ENCODE measurements at regions not wholly inside any gene's neighbourhood (a gene's known extent, or its start where the extent isn't known, plus 50 kb on each side); places are given as distances from the start of the nearest gene placed in this dataset.

DNA sequence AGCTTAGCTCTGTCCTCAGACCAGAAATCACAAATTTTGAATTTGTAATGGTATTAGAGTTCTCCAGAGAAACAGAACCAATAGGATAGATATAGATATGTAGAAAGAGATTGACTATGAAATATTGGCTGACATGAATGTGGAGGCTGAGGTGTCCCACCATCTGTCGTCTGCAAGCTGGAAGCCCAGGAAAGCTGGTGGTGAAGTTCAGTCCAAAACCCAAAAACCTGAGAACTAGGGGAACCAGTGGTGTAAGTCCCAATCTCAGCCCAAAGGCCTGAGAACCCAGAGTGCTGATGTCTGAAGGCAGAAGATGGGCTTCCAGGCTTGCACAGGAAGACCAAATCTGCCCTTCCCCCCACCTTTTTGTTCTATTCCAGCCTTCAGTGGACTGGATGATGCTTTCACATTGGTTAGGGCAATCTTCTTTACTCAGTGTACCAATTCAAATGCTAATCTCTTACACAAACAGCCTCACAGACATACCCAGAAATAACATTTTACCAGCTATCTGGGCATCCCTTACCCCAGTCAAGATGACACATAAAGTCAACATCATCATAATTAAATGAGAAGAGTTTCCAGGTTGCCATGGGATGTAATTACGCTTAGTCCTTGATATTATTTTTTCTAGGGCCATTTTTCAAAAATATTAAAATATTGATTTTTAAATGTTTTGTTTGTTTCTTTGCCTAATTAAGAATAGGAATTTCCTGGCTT, 570.8 kb downstream of the UTRN start:
- no peak overlapping the region for H3K4me2 ChIP-seq (replicated peaks; ENCODE audit: low read depth, low read length, poor library complexity, severe bottlenecking)
- no peak overlapping the region for H3K4me3 ChIP-seq (ENCODE audit: control extremely low read depth in 1 of 5, extremely low read depth in 1 of 5, insufficient read depth in 1 of 5, low read depth in 2 of 5, low read length in 4 of 5)
- H3K9me3 ChIP-seq (ENCODE audit: control extremely low read depth in 1 of 3, control insufficient read depth in 2 of 3, insufficient read depth in 1 of 3, low read length in 2 of 3), result peaks cover 0 to 3% (median 0%) of the 10 kb centered on the region in 3 donors
- ChIA-PET CTCF (no interaction called here), POLR2A (no interaction called here)
- Mint-ChIP-seq H3K4me3 (no peak overlapping the region), H3K27ac (no peak overlapping the region), H3K4me1 (no peaks in the 10 kb centered on the region), H3K9me3 (ENCODE audit: insufficient read depth) (no peaks in the 10 kb centered on the region), H3K27me3 (peaks cover 4% of the 10 kb centered on the region)
- H3K79me2 ChIP-seq (ENCODE audit: control insufficient read depth, insufficient read depth, low read length), result no peaks in the 10 kb centered on the region
- intact Hi-C loops (cut with micrococcal nuclease), result no loop called here
- no peaks in the 10 kb centered on the region for H4K20me1 ChIP-seq (ENCODE audit: control insufficient read depth, insufficient read depth, low read length, poor library complexity, severe bottlenecking)
- no peaks in the 10 kb centered on the region for H3K27me3 ChIP-seq (replicated peaks in 1 of 4; ENCODE audit: control extremely low read depth in 1 of 4, control insufficient read depth in 3 of 4, insufficient read depth in 4 of 4, low read length in 3 of 4)
- H3K4me1 ChIP-seq (ENCODE audit: control insufficient read depth in 2 of 2, insufficient read depth in 2 of 2, low read length in 2 of 2), result no peaks in the 10 kb centered on the region
- H2AFZ ChIP-seq (ENCODE audit: insufficient read depth, low read depth, low read length, poor library complexity, severe bottlenecking), result no peak overlapping the region
- DNase-seq, result no peak
- H3K36me3 ChIP-seq (replicated peaks in 1 of 2; ENCODE audit: control extremely low read depth in 1 of 2, control insufficient read depth in 1 of 2, extremely low read depth in 1 of 2, insufficient read depth in 2 of 2, low read length in 1 of 2), result peaks cover 0 to 4% of the 10 kb centered on the region in 2 experiments
- no peak overlapping the region for H3K27ac ChIP-seq (ENCODE audit: low read length in 2 of 2)
- WGBS (ENCODE audit: insufficient coverage), result 83% methylated on average over 1 of the region's 2 CpGs
- no peak overlapping the region for H3K9ac ChIP-seq (ENCODE audit: low read length)
- no peak for ATAC-seq (ENCODE audit: low read depth)
- no peak for TF ChIP-seq CTCF (IDR thresholded peaks at IDR 0.05)
- TF ChIP-seq EZH2 (IDR thresholded peaks at IDR 0.05; ENCODE audit: borderline replicate concordance, insufficient read depth, low read depth, low read length, poor library complexity, severe bottlenecking), result no peak

- Histone ChIP-seq H3K9me3 (ENCODE audit: control extremely low read depth in 1 of 3, control insufficient read depth in 2 of 3, insufficient read depth in 1 of 3, low read length in 2 of 3) (peaks cover 0 to 3% (median 0%) of the 10 kb centered on the region in 3 donors), H3K4me1 (ENCODE audit: control insufficient read depth in 2 of 2, insufficient read depth in 2 of 2, low read length in 2 of 2) (no peaks in the 10 kb centered on the region), H4K20me1 (ENCODE audit: control insufficient read depth, insufficient read depth, low read length, poor library complexity, severe bottlenecking) (no peaks in the 10 kb centered on the region), H3K36me3 (replicated peaks in 1 of 2; ENCODE audit: control extremely low read depth in 1 of 2, control insufficient read depth in 1 of 2, extremely low read depth in 1 of 2, insufficient read depth in 2 of 2, low read length in 1 of 2) (no peaks in the 10 kb centered on the region), H3K27me3 (replicated peaks in 1 of 4; ENCODE audit: control extremely low read depth in 1 of 4, control insufficient read depth in 3 of 4, insufficient read depth in 4 of 4, low read length in 3 of 4) (no peaks in the 10 kb centered on the region), H3K4me2 (replicated peaks; ENCODE audit: low read depth, low read length, poor library complexity, severe bottlenecking) (no peak overlapping the region), H3K9ac (ENCODE audit: low read length) (no peak overlapping the region), H3K4me3 (ENCODE audit: control extremely low read depth in 1 of 5, extremely low read depth in 1 of 5, insufficient read depth in 1 of 5, low read depth in 2 of 5, low read length in 4 of 5) (no peak overlapping the region), H3K27ac (ENCODE audit: low read length in 2 of 2) (no peak overlapping the region), H2AFZ (ENCODE audit: insufficient read depth, low read depth, low read length, poor library complexity, severe bottlenecking) (no peak overlapping the region), H3K79me2 (ENCODE audit: control insufficient read depth, insufficient read depth, low read length) (no peaks in the 10 kb centered on the region)
- ATAC-seq (ENCODE audit: low read depth) (no peak), DNase-seq (no peak)
- no peak overlapping the region for H3K4me3 Mint-ChIP-seq
- 93% methylated on average over 3 of the region's 3 CpGs for WGBS (ENCODE audit: insufficient coverage)
- ChIA-PET CTCF (no interaction called here), POLR2A (no interaction called here)
- no peaks in the 10 kb centered on the region for H3K4me1 Mint-ChIP-seq
- H3K27me3 Mint-ChIP-seq, result peaks cover 4% of the 10 kb centered on the region
- no peak for TF ChIP-seq EZH2 (IDR thresholded peaks at IDR 0.05; ENCODE audit: borderline replicate concordance, insufficient read depth, low read depth, low read length, poor library complexity, severe bottlenecking)
- TF ChIP-seq CTCF (IDR thresholded peaks at IDR 0.05), result no peak
- intact Hi-C loops (cut with micrococcal nuclease), result no loop called here
- H3K27ac Mint-ChIP-seq, result no peak overlapping the region
- no peaks in the 10 kb centered on the region for H3K9me3 Mint-ChIP-seq (ENCODE audit: insufficient read depth)
Measured at GRCh38 chr6:144856622-144857021, 571.5 kb downstream of the UTRN start.
